PC-9 (cell line): ENCODE measurements at regions not wholly inside any gene's neighbourhood (a gene's known extent, or its start where the extent isn't known, plus 50 kb on each side); places are given as distances from the start of the nearest gene placed in this dataset.

ENCODE experiments used
- CTCF ChIP-seq: fragments of 200-600 bp; sonication (generic); conservative IDR thresholded peaks from 2 replicates; pipeline ENCODE4 v1.6.1; 2017; ENCODE audit warnings: mixed run types, antibody characterized with exemption, mild to moderate bottlenecking, moderate library complexity
- EZH2 ChIP-seq: fragments of 200-600 bp; sonication (generic); IDR thresholded peaks from 2 replicates; pipeline ENCODE4 v1.8.0; 2017; ENCODE audit warnings: antibody characterized with exemption, low read depth

GRCh38 chr3:18246336-18247060 lies 178.6 kb downstream of the SATB1 start:
- TF ChIP-seq CTCF (no peak), EZH2 (no peak)
